Dendritic cell treated with granulocyte-macrophage colony-stimulating factor and Interleukin-4, amounts not matched to agents 40 ng/mL and 50 ng/mL, for 4 days (primary cell): ENCODE measurements at regions not wholly inside any gene's neighbourhood (a gene's known extent, or its start where the extent isn't known, plus 50 kb on each side); places are given as distances from the start of the nearest gene placed in this dataset.
"Not testable (repeated sequence)": the region's sequence is repeated elsewhere in the genome, so short reads cannot be mapped to it uniquely, and the experiment has no call there.

Source experiments
- H3K27ac Mint-ChIP-seq: one replicate; pipeline ENCODE4 v1.8.0; 2022; ENCODE audit warnings: mild to moderate bottlenecking, mixed read lengths
- H3K27me3 Mint-ChIP-seq: one replicate; pipeline ENCODE4 v1.8.0; 2022; ENCODE audit warnings: mild to moderate bottlenecking, mixed read lengths
- H3K36me3 Mint-ChIP-seq: one replicate; pipeline ENCODE4 v1.8.0; 2022; ENCODE audit warnings: low read depth, mixed read lengths
- H3K4me1 Mint-ChIP-seq: one replicate; pipeline ENCODE4 v1.8.0; 2022; ENCODE audit warnings: low read depth, mixed read lengths
- H3K4me3 Mint-ChIP-seq: one replicate; pipeline ENCODE4 v1.8.0; 2022; ENCODE audit warnings: mild to moderate bottlenecking, moderate library complexity, mixed read lengths
- H3K9me3 Mint-ChIP-seq: one replicate; pipeline ENCODE4 v1.8.0; 2022; ENCODE audit warnings: mixed read lengths
- intact Hi-C: fragments of 100-400 bp; cut with micrococcal nuclease; formaldehyde crosslinking; loops from one replicate; pipeline ENCODE4 v1.15.0; 2022

DNA sequence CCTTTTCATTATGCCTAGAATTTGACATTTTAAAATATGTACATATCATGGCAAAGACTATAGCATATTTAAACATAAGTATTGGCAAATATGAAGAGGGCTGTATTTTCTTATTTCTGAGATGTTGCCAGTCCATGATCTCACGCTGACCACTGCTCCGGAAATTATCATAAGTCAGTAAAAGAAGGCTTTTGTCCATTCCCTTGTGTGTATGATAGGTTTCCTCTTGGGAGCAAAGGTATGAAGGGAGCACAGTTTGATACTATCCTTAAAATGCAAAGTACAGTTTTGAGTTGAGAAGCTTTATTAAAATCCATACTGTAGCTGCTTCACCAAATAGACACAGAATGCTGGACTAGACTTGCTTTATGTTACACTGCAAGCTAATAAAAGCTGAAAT, 52.6 kb upstream of the AGA start:
- Mint-ChIP-seq H3K4me1 (no peaks in the 10 kb centered on the region), H3K9me3 (no peaks in the 10 kb centered on the region), H3K27me3 (no peaks in the 10 kb centered on the region), H3K36me3 (no peaks in the 10 kb centered on the region), H3K4me3 (no peak overlapping the region), H3K27ac (no peak overlapping the region)
- intact Hi-C loops, result no loop called here

DNA sequence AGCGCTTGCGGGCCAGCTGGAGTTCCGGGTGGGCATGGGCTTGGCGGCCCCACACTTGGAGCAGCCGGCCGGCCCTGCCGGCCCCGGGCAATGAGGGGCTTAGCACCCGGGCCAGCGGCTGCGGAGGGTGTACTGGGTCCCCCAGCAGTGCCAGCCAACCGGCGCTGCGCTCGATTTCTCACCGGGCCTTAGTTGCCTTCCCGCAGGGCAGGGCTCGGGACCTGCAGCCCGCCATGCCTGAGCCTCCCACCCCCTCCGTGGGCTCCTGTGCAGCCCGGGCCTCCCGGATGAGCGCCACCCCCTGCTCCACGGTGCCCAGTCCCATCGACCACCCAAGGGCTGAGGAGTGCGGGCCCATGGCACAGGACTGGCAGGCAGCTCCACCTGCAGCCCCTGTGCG, 53.4 kb upstream of the AGA start:
- intact Hi-C loops, H3K4me1 Mint-ChIP-seq, H3K36me3 Mint-ChIP-seq, H3K27ac Mint-ChIP-seq, H3K9me3 Mint-ChIP-seq, H3K27me3 Mint-ChIP-seq, H3K4me3 Mint-ChIP-seq: not testable (repeated sequence)

DNA sequence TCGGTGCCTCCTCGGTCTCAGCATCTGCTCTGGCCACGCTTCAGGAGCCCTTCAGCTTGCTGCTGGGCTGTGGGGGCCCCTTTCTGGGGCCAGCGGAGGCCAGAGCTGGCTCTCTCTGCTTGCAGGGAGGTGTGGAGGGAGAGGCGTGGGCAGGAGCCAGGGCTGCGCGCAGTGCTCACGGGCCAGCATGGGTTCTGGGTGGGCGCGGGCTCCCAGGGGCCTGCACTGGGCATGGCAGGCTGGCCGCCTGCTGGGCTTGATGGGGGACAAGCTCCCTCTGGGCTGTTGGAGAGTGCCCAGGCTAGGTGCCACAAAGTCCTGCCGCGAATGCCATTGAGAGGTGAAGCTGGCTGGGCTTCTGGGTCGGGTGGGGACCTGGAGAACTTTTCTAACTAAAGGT, 57.3 kb upstream of the AGA start:
- H3K4me3 Mint-ChIP-seq, result no peak overlapping the region
- no peaks in the 10 kb centered on the region for H3K4me1 Mint-ChIP-seq
- H3K27ac Mint-ChIP-seq, result no peak overlapping the region
- H3K27me3 Mint-ChIP-seq, result no peaks in the 10 kb centered on the region
- H3K9me3 Mint-ChIP-seq, result no peaks in the 10 kb centered on the region
- intact Hi-C loops, result no loop called here
- no peaks in the 10 kb centered on the region for H3K36me3 Mint-ChIP-seq

DNA sequence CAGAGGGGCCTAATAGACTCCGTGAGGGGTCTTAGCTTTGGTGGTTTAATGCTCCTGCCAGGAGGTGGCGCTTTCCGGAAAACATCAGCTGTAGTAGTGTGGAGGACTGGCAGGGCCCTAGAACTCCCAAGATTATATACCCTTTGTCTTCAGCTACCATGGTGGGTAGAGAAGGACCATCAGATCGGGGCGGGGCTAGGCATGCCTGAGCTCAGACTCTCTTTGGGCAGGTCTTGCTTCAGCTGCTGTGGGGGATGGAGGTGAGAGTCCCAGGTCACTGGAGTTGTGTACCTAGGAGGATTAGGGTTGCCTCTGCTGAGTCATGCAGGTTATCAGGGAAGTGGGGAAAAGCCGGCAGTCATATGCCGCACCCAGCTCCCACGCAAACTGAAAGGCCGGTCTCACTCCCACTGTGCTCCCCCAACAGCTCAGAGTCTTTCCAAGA, 63.0 kb upstream of the AGA start:
- Mint-ChIP-seq H3K4me3 (no peak overlapping the region), H3K4me1 (no peaks in the 10 kb centered on the region), H3K27ac (no peak overlapping the region), H3K9me3 (peaks cover 6% of the 10 kb centered on the region), H3K36me3 (no peaks in the 10 kb centered on the region), H3K27me3 (no peaks in the 10 kb centered on the region)
- intact Hi-C loops, result no loop called here

DNA sequence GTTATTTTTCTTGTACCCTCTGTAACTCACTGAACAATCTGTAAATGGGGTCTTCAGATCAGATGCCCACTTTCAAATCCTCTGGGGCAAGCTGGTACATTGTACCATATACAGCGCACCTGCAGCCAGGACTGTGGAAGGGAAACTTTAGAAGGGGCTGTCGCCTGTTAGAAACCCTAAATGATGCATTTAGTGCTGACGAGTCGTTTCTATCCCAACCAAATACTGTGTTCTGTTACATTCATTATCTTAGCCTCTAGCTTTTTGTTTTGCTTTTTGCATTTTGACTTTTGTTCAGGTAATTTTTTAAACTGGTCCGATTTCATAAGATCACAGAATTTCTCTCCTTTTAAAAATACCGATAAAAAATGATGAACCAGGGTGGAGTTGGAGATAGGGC, 66.4 kb upstream of the AGA start:
- intact Hi-C loops, result no loop called here
- H3K36me3 Mint-ChIP-seq, result no peaks in the 10 kb centered on the region
- no peak overlapping the region for H3K4me3 Mint-ChIP-seq
- H3K27ac Mint-ChIP-seq, result no peak overlapping the region
- no peaks in the 10 kb centered on the region for H3K27me3 Mint-ChIP-seq
- peaks cover 6% of the 10 kb centered on the region for H3K9me3 Mint-ChIP-seq
- H3K4me1 Mint-ChIP-seq, result no peaks in the 10 kb centered on the region

DNA sequence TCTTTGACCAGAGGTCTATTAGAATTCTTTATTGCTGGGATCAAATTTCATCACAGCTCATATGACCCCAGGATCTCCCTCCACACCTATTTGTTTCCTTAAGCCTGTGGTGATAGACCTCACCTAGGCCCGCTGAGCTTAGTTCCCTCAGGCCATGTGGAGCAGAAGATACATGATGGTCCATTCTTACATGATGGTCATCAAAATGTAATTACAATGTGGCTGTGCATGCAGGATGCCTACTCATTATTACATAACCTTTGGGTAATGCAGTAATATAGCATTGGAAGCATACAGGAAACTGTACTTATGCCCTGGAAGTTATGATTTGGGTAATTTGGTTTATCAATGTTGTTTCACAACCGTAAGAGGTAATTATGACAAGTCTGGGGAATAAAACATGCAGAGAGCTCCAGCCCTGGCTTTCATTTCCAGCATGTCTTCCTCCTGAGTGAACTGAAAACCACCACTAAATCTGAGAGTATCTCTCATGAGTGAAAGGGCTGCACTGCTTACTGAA, 67.0 kb upstream of the AGA start:
- intact Hi-C loops, result no loop called here
- Mint-ChIP-seq H3K9me3 (peaks cover 6% of the 10 kb centered on the region), H3K27ac (no peak overlapping the region), H3K27me3 (no peaks in the 10 kb centered on the region), H3K4me3 (no peak overlapping the region), H3K36me3 (no peaks in the 10 kb centered on the region), H3K4me1 (no peaks in the 10 kb centered on the region)

DNA sequence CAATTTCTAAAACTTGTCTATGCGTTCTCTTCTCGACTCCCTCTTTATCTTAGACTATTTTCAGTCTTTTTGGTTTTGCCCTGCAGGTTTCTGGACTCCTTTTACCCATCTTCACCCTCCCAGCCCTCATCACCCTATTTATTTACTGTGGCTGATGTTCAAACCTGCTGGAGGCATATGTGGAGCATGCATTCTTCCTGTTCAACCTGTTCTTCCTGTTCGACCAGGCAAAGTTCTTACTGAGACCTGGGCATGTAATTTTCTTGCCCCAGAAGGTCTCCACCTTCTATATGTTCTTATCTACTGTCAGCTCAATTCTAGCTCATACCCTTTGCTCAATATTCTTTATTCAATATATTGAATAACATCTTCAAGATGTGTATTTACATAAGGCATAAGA, 69.4 kb upstream of the AGA start:
- no peak overlapping the region for H3K4me3 Mint-ChIP-seq
- no peak overlapping the region for H3K27ac Mint-ChIP-seq
- H3K36me3 Mint-ChIP-seq, result no peaks in the 10 kb centered on the region
- no peaks in the 10 kb centered on the region for H3K4me1 Mint-ChIP-seq
- no peaks in the 10 kb centered on the region for H3K27me3 Mint-ChIP-seq
- intact Hi-C loops, result no loop called here
- no peaks in the 10 kb centered on the region for H3K9me3 Mint-ChIP-seq

DNA sequence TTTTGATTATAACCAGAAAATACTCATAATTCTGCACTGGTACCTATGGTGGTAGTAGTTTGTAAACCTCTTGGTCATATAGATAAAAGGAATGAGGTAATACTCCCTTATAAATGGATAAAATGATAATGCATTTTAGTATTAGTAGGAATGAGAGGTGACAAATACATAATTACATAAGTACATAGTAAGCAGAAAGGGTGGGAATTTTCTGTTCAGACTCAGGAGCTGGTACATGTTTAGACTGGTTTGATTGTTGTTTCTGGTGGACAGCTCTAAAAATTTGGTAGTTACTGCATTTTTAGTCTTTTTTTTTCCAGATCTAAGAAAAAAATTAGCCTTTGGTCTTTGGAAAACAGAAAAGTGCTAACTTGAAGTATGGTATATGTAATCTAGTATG, 70.4 kb upstream of the AGA start:
- intact Hi-C loops, result no loop called here
- Mint-ChIP-seq H3K27ac (no peak overlapping the region), H3K4me1 (no peaks in the 10 kb centered on the region), H3K36me3 (no peaks in the 10 kb centered on the region), H3K9me3 (no peaks in the 10 kb centered on the region), H3K27me3 (no peaks in the 10 kb centered on the region), H3K4me3 (no peak overlapping the region)

DNA sequence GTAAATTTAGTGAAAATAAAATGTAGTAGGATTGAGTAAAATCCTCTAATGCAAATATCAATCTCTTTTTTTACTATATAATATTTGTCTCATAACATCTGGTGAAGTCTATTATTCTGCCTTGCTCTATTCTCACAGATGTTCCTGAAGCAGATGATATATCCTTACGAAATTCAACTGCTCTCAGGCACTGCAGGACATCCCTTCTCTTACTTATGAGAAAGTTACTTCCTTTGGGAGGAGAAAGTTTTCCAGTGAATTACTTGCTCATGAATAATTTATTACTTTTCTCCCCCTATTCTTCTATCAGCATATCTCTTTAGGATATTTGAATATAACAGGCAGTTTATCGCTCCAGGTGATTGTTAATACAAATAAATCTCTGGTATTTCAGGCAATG, 75.6 kb upstream of the AGA start:
- intact Hi-C loops, result no loop called here
- no peaks in the 10 kb centered on the region for H3K27me3 Mint-ChIP-seq
- no peaks in the 10 kb centered on the region for H3K36me3 Mint-ChIP-seq
- no peaks in the 10 kb centered on the region for H3K4me1 Mint-ChIP-seq
- no peak overlapping the region for H3K4me3 Mint-ChIP-seq
- peaks cover 8% of the 10 kb centered on the region for H3K9me3 Mint-ChIP-seq
- H3K27ac Mint-ChIP-seq, result no peak overlapping the region

DNA sequence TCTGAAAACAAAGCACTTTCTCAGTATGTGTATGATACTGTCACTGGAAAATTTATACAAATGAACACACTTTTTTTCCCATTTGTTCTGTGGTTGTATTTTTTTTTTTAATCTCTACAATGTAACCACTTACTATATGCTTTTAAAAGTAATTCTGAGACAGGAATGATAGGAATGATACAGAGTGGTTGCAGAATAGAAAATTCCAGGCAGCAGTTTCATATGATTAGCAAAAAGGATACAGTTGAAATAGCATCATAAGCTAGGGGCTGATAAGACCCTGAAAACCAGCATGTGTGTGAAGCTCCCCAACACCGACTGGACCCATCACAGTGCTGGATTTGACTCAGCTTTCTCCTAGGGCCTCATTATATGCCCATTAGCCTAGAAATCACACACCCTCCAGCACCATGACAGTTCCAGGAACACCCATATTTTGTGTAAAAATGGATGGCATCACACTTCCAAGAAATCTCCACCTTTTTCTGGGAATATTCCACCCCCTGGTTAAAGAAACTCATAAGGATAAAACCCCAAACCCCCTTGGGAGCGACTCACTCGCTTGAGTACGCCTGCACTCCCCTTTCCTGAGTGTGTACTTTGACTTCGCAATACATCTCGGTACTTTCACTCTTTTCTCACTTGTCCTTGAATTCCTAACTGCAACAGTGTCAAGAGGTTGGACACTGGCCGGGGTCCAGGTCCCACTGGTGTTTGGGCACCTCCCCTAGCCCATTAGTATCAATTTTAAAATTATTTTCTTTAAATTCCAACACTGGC, 77.4 kb upstream of the AGA start:
- Mint-ChIP-seq H3K9me3 (peaks cover 15% of the 10 kb centered on the region), H3K4me3 (no peak overlapping the region), H3K27me3 (no peaks in the 10 kb centered on the region), H3K4me1 (no peaks in the 10 kb centered on the region), H3K27ac (no peak overlapping the region), H3K36me3 (no peaks in the 10 kb centered on the region)
- intact Hi-C loops, result no loop called here

DNA sequence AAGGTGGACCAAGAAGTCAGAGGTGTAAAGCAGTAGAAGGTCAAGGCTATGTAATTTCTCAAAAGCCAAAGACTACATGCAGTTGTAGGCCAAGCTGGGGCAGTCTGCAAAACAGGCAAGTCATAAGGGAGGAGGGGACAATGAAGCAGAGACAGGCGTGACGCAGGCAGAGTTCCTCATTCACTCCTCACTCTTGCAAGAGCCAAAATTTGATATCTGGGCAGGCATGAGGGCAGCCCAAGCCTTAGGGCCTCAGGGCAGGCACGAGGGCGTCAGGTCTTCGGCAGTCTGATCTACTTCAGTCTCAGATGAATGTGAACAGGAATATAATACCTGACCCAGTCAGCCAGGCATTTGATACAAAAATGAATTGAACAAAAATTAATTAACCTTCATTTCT, 86.4 kb upstream of the AGA start:
- Mint-ChIP-seq H3K4me3 (no peak overlapping the region), H3K27ac (no peak overlapping the region), H3K36me3 (no peaks in the 10 kb centered on the region), H3K9me3 (no peaks in the 10 kb centered on the region), H3K4me1 (no peaks in the 10 kb centered on the region), H3K27me3 (no peaks in the 10 kb centered on the region)
- intact Hi-C loops, result no loop called here

DNA sequence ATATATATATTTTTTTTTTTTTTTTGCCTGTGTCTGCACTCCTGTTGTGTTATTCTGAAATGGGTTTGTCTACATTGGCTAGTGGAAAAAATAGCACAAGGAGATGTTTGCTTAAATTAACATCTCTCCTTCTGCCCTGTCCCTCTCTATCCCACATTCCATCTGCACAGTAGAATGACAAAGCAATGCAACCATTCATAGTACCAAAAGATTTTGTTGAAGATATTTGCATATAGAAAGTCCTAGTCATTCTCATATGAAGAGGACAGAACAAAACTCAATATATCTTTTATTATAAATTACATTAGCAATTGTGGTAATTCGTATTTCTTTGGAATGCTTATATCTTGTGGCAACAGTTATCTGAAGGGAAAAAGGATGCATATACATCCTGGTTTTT, 88.3 kb upstream of the AGA start:
- Mint-ChIP-seq H3K27ac (no peak overlapping the region), H3K9me3 (peaks cover 11% of the 10 kb centered on the region), H3K4me1 (peaks cover 5% of the 10 kb centered on the region), H3K4me3 (no peak overlapping the region), H3K27me3 (no peaks in the 10 kb centered on the region), H3K36me3 (no peaks in the 10 kb centered on the region)
- intact Hi-C loops, result no loop called here

DNA sequence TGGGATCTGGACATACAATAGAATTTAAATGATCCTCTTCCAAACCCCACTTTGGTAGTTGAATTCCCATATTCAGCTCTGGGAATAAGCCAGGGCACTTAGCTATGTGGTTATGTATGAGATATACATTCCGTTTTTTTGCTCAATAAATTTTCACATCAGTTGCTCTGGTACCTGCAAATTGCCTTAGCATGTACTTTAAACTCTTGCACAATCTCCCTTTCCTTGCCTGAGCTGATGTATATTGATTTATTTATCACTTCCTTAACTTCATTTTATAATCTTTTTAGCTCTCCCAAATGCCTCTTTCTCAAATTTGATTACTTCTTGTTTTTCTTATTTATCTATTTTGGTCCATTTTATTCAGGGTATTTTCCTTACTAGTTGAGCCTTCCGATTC, 90.1 kb upstream of the AGA start:
- Mint-ChIP-seq H3K27me3 (no peaks in the 10 kb centered on the region), H3K9me3 (peaks cover 25% of the 10 kb centered on the region), H3K36me3 (no peaks in the 10 kb centered on the region), H3K4me3 (no peak overlapping the region), H3K27ac (no peak overlapping the region), H3K4me1 (peaks cover 5% of the 10 kb centered on the region)
- intact Hi-C loops, result no loop called here

DNA sequence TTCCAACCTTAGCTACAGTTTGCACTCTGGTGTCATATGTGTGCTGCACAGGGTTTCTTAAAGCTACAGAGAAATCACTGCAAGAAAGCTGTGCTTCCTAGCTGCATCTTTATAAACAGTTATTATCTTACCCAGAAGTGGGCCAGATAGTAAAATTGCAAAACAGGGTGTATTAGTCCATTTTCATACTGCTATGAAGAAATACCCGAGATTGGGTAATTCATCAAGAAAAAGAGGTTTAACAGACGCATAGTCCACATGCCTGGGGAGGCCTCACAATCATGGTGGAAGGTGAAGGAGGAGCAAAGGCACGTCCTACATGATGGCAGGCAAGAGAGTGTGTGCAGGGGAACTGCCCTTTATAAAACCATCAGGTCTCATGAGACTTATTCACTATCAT, 92.6 kb upstream of the AGA start:
- intact Hi-C loops, H3K4me3 Mint-ChIP-seq, H3K4me1 Mint-ChIP-seq, H3K27ac Mint-ChIP-seq, H3K27me3 Mint-ChIP-seq, H3K36me3 Mint-ChIP-seq: not testable (repeated sequence)
- H3K9me3 Mint-ChIP-seq, result peaks cover 25% of the 10 kb centered on the region

DNA sequence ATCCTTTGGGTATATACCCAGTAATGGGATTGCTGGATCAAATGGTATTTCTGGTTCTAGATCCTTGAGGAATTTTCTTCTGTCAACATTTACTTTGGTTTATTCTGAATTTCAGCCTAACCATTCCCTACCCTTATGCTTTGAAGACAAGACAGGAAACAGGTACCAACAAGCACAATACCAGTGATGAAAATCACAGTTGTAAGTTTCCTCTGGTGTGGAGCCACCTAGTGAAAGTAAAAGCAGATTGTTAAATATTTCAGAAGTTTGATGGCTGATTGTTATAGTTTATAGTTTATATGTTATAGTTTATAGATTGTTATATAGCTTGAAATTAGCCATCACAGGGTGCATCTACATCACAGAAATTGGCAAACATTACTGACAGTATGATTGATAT, 104.5 kb upstream of the AGA start:
- Mint-ChIP-seq H3K9me3 (no peaks in the 10 kb centered on the region), H3K4me3 (no peak overlapping the region), H3K4me1 (no peaks in the 10 kb centered on the region), H3K27me3 (no peaks in the 10 kb centered on the region), H3K27ac (no peak overlapping the region), H3K36me3 (no peaks in the 10 kb centered on the region)
- intact Hi-C loops, result no loop called here
